Hepatocyte (in vitro differentiated cells): ENCODE measurements at regions not wholly inside any gene's neighbourhood (a gene's known extent, or its start where the extent isn't known, plus 50 kb on each side); places are given as distances from the start of the nearest gene placed in this dataset.

Experiments
- CTCF ChIP-seq: fragments of 200-600 bp; sonication (generic); IDR thresholded peaks from 2 replicates; pipeline ENCODE4 v1.5.1; 2016; ENCODE audit warnings: antibody characterized with exemption, mild to moderate bottlenecking; ENCODE audit not compliant: poor library complexity
- EZH2phosphoT487 ChIP-seq: fragments of 200-600 bp; sonication (generic); IDR thresholded peaks from one replicate; pipeline ENCODE4 v1.6.1; 2018; ENCODE audit warnings: antibody characterized with exemption, mild to moderate bottlenecking, low read depth, moderate library complexity; ENCODE audit not compliant: unreplicated experiment, severe bottlenecking

- TF ChIP-seq CTCF (no peak), EZH2phosphoT487 (no peak)
Observed at GRCh38 chr12:28899951-28900350, 249.1 kb upstream of the FAR2 start.
